ENCODE measurements at regions not wholly inside any gene's neighbourhood (a gene's known extent, or its start where the extent isn't known, plus 50 kb on each side); places are given as distances from the start of the nearest gene placed in this dataset.

DNA sequence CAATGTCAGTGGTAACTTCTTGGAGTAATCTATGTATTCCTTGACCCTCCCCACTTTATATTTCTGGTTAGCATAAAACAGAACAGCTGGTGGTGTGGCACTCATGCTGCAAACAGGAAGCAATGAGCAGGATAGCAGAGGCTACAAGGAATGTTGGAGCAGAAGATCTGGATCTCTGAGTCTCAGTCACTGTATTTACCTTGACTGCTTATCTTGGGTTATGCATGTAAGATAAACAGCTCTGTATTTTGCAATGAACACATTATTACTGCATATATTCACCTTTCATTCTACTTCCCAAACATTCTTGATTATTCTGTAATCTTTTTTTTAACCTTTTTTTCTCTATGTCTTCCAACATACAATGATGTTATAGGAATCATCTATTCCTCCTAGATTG, 977.9 kb upstream of the CNTNAP5 start:
- FAIRE-seq = no peak

DNA sequence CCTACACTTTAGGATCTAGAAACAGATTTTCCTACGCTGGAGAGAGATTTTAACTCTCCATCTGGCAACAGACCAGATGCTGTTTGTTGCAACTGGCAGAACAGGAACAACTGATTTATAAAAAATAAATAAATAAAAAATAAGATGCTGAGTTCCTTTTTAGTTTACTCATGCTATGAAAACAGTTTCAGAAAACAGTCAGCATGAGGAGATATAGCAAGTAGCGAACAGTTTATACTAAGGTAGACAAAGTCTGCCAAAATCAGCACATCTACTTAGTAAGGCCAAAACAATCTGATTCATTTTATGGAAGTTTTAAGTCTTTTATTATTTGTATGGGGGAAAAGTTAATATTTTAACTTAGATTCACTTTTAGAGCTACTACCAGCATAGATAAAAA, 974.0 kb upstream of the CNTNAP5 start:
- no peak for DNase-seq (ENCODE audit: extremely low spot score, insufficient read length, low read depth)
- FAIRE-seq = no peak

More for the DNA sequence above, 977.9 kb upstream of the CNTNAP5 start:
- no peak for DNase-seq (ENCODE audit: extremely low spot score, insufficient read length, low read depth)

DNA sequence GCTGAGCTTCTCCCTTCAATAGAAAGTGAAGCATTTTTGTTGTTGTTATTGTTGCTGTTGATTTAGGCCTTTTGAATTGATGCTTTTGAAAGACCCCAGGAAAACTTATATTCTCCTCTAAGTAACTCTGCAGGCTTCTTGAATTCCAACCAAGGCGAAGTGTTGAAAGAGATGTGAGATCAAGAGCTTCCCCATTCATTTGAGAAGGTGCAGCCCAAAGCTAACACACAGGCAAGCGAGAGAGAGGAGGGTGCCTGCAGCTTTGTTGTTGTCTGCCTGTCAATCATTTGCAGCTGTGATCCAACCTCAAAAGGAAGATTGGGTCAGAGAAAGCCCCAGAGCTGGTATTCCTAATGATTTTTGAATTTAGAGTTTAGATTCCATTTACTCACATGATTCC, 963.6 kb upstream of the CNTNAP5 start:
- DNase-seq (ENCODE audit: extremely low spot score, insufficient read length, low read depth) (no peak), FAIRE-seq (no peak)

DNA sequence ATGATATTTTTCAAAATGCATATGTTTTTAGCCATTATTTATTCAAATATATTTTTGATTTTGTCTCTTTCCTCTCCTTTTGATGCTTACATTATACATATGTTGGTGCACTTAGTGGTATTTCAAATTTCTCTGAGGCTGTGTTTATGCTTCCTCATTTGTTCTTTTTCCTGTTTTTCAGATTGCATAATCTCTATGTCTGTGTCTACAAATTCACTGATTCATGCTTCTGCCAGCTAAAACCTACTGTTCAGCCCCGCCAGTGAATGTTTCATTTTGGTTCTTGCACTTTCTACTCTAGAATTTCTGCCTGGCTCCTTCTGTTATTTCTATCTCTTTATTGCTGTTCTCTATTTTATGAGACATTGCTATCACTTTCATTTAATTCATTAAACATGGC, 951.7 kb upstream of the CNTNAP5 start:
- DNase-seq (ENCODE audit: extremely low spot score, insufficient read length, low read depth) (no peak), FAIRE-seq (no peak)

DNA sequence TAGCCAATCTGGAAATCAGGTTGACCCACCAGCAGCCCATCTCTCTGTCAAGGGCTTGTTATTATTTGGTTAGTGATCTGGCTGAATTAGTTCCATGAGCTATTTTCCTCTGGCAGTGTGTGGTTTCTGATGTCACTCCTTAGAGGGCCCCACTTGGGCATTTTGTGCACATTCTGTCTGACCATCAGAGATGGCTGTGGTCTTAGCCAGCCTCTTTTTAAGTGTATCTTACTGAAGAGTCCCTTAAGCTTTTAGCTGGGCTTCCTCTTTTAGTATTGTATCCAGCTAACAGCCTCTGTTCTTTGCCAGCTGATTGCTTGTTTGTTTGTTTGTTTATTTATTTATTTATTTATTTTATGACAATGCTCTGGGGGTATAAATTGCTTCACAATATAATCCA, 951.1 kb upstream of the CNTNAP5 start:
- DNase-seq (ENCODE audit: extremely low spot score, insufficient read length, low read depth) = no peak
- no peak for FAIRE-seq

DNA sequence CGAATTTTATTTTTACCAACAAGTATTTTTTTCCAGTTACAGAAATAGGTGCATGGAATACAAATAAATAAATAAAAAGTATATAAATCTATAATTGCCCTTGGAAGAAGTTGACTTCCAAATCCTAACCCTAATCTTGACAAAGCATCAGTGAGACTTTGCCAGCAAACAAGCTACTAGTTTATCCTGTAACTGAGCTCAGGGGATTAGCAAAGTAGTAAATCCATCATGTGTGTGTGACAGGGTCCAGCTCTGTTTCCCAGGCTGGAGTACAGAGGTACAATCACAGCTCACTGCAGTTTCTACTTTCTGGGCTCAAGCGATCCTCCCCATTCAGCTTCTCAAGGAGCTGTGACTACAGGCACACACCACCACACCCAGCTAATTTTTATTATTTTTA, 948.0 kb upstream of the CNTNAP5 start:
- FAIRE-seq = no peak
- DNase-seq (ENCODE audit: extremely low spot score, insufficient read length, low read depth) = no peak

DNA sequence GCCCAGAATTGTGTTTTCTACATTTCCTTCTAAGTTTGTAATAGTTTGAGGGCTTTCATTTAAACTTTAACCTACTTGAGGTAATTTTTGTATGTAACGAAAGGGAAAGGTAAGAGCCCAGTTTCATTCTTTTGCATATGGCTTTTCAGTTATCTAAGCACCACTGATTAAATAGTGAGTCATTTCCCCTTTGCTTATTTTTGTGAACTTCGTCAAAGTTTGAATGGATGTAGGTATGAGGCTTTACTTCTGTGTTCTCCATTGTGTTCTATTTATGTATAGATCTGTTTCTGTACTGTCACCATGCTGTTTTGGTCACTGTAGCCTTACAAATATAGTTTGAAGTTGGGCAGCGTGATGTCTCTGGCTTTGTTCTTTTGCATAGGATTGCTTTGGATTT, 944.8 kb upstream of the CNTNAP5 start:
- no peak for DNase-seq (ENCODE audit: extremely low spot score, insufficient read length, low read depth)
- FAIRE-seq = no peak

DNA sequence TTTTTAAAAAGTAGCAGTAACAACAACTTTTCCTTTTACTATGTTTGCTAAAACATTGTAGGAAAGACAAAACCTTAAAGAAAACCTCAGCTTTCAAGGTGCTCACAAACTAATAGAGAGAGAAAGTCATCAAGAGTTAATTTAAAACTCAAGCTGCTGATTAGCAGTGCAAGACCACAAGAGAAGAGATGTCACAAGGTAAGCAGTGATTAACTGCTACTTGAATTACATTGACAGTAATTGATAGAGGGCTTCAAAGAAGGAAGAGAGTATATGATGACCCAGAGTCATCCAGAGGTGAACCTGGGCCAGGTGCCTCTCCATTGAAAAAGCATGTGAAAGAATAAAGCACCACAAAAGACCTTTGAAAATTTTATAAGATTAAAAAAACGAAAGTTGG, 939.6 kb upstream of the CNTNAP5 start:
- no peak for DNase-seq (ENCODE audit: extremely low spot score, insufficient read length, low read depth)
- FAIRE-seq = no peak

DNA sequence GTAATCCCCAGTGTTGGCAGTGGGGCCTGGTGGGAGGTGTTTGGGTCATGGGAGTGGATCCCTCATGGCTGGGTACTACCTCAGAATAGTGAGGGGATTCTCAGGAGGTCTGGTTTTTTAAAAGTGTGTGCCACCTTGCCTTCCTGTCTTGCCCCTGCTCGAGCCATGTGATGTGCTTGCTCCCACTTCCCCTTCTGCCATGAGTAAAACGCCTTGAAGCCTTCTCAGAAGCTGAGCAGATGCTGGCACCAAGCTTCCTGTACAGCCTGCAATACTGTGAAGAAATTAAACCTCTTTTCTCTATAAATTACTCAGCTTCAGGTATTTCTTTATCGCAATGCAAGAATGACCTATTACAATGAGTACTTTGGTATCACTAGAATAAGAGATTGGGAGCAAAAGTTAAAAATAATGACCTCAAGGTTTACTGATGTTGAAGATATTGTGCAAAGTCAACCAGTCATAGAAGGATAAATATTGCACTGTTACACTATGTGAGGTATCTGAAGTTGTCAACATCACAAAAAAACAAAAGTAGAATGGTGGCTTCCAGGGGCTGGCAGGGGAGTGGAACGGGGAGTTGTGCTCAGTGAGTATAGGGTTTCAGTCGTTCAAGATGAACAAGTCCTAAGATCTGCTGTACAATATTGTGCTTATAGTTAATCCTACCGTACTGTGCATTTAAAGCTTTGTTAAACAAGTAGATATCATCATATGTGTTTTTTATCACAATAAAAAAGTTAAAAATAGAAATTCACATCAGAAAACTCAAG, 938.3 kb upstream of the CNTNAP5 start:
- FAIRE-seq (no peak), DNase-seq (ENCODE audit: extremely low spot score, insufficient read length, low read depth) (no peak)

DNA sequence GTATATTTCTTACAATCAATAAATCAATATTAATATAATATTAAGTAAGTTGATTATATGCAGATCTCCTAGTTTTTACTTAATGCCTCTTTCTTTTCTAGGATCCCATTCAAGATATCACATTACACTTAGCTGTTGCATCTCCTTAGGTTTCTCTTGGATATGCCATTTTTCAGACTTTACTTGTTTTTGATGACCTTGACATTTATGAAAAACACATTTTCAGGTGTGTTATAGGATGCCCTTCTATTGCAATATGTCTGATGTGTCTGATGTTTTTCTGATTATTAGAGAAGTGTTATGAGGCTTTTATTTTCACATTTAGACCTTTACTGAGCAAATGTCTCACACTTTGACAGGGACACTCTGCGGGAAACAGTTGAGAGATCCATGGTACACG, 933.6 kb upstream of the CNTNAP5 start:
- FAIRE-seq (no peak), DNase-seq (ENCODE audit: extremely low spot score, insufficient read length, low read depth) (no peak)

DNA sequence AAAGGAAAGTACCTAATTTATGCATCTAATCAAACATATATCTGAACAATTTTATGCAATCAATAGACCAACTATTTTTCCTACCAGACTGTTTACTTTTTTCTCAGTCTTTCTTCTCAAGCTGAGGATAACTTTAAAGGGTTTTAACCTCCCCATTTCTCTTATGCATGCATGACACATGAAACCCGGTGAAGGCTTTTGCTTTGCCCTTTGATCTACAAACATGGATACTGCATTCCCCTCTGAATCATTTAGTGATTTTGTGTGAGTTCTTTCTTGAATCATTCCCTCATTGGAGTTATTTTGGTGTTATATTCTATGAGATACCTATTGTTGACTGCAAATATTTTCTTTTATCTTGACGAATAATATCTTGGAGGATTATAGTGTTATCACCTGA, 931.9 kb upstream of the CNTNAP5 start:
- DNase-seq (ENCODE audit: extremely low spot score, insufficient read length, low read depth) (no peak), FAIRE-seq (no peak)

DNA sequence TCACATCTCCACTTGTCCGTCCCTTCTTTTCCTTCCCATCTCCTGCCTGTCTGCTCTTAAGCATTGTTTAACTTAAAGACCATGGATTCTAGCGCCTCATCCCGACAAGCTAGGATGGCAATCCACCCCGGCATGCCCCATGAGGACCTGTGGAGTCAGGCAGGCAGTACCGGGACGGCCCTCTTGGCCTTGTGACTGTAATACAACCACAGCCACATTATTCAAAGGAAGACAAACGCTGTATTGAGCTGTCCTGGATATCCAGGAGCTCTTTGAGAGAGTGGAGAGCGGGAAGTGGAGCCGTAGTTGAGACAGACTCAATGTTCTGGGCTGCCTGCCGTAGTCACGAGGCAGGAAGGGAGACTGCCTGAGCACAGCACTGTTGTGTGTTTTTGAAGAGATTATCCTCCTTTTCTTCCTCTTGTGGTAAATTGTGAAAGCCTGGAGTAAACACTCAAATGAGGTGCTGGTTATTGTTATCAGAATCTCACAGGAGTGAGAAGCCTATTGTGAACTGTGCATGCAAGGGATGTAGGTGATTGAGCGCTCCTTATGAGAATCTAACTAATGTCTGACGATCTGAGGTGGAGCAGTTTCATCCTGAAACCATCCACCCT, 929.8 kb upstream of the CNTNAP5 start:
- FAIRE-seq (no peak), DNase-seq (ENCODE audit: extremely low spot score, insufficient read length, low read depth) (no peak)

DNA sequence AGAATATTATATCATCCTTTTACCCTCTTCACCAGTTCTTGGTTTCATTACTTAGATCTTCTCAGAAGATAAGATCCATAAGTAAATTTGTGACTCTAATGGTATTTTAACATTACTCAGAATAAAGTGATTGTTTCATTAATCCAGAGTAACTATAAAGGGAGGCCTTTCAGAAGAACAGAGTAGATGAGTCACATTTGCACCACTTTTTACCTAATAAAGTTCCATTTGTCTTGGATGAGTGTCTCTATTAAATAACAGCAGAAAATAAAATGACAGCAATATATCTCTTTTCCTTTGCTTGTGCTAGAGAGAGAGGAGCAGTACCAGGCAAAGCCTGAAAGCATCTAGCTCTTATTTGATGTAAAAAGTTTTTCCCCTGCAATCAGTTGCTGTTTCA, 926.5 kb upstream of the CNTNAP5 start:
- no peak for DNase-seq (ENCODE audit: extremely low spot score, insufficient read length, low read depth)
- no peak for FAIRE-seq

DNA sequence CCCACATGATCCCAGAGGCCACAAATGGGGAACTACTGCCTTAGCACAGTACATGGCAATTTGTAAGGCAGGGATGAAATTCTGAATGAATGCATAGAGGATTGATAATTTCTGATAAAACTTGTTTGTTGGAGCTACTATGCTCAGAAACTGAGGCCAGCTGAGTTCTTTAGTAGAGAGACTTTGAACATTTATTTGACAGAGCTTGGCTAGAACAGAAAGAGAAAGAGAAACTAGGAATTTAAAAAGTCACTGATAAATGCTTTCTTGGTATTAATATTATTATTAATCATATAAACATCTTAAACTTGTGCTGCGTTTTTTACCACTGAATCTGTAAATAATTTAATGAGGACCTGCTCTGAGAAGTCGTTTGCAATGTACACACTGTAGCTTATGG, 923.7 kb upstream of the CNTNAP5 start:
- no peak for DNase-seq (ENCODE audit: extremely low spot score, insufficient read length, low read depth)
- FAIRE-seq = no peak

DNA sequence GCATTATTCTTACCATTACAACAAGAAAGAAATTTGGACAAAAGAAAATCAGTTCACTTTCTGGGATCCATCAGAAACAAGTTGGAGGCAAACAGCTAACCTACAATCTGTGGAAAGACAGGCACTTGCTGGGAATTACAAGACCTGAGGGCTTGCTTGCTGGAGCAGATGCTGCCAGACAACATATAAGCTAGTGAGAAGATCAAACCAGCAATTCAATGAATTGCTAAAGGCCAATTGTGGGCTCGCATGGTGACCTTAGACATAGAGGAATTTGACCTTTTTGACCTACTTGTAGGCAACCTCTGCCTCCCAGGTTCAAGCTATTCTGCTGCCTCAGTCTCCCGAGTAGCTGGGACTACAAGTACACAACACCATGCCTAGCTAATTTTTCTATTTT, 921.2 kb upstream of the CNTNAP5 start:
- no peak for FAIRE-seq

DNA sequence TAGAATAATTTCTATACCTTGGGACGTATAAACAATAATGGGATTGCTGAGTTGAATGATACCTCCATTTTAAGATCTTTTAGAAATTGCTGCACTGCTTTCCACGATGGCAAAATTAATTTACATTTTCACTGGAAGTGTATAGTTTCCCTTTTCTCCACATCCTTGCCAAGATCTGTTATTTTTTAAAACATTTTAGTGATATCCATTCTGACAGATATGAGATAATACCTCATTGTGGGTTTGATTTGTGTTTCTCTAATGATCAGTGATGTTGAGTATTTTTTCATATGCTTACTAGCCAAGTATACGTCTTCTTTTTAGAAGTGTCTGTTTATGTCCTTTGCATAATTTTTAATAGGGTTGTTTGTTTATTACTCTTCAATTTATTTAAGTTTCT, 908.5 kb upstream of the CNTNAP5 start:
- FAIRE-seq = no peak

More for the DNA sequence above, 921.2 kb upstream of the CNTNAP5 start:
- DNase-seq (ENCODE audit: extremely low spot score, insufficient read length, low read depth) = no peak

DNA sequence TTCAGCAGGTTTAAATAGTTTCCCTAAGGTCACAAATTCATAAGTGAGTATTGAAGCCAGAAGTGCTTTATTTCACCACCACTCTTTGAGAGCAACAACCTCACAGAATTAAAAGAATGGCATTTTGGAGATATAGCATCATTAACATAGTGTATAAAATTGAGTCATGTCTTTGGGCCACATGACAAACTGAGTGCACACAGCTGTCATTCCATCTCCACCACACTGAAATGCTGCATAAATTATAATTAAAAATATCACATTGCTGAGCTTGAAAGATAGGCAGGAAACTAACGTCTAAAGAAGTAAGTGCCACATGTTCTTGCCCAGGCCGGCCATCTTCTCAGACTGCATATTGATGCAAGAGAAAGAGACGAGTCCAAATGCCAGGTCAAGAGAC, 897.9 kb upstream of the CNTNAP5 start:
- DNase-seq (ENCODE audit: extremely low spot score, insufficient read length, low read depth) = no peak
- FAIRE-seq = no peak

More for the DNA sequence above, 908.5 kb upstream of the CNTNAP5 start:
- DNase-seq (ENCODE audit: extremely low spot score, insufficient read length, low read depth) = no peak

DNA sequence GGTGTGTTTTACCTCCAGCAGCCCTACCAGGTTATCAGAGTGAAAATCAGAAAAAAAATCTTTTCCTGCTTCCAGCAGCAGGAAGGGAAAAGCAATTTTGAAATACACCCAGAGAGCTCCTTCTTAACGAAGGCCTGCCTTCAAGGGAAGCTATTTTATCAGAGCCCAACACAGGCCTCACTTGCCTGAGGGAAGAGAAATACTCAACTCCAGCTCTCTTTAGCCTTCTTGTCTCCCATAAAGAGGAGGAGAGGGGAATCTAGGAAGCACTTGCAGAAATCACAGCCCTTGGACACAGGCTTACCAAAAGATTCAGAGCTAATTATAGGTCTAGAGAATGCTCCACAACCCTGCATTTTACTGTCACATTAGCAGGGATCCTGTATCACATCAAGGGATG, 896.1 kb upstream of the CNTNAP5 start:
- DNase-seq (ENCODE audit: extremely low spot score, insufficient read length, low read depth) (no peak), FAIRE-seq (no peak)

DNA sequence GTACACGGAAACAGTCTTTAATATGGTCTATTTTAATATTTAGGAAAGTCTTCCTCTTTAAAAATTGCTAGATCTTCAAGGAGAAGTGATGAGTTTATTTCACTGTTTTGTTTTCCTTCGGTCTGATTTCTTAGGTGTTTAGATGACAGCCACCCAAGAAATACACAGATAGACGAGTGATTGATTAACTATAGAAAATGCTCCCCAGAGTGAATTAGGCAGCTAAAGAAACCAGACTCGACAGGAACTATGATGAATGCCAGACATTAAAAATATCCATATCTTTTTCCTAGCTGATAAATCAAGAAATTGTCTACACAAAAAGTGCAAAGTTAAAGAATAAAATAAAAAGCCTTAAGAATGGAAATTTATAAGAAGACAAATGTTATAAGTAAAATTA, 888.7 kb upstream of the CNTNAP5 start:
- FAIRE-seq (no peak), DNase-seq (ENCODE audit: extremely low spot score, insufficient read length, low read depth) (no peak)

DNA sequence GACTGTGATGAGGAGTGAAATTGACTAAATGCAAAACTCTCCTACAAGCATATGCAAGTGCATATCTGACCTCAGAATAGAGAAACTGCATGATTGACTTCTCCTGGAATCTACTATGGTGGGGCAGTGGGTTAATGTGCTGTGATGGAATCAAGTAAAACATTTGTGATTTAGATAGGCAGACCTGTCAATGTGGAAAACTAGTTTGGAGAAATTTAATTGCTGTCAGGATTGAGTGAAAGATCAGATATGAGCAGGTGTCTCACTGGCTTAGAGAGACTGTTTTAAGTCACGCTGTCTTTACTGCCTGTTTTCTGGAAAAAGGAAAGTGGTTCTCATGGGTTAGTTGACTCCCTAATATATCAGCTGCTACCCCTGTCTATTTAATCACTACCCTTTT, 881.0 kb upstream of the CNTNAP5 start:
- no peak for DNase-seq (ENCODE audit: extremely low spot score, insufficient read length, low read depth)
- FAIRE-seq = no peak

DNA sequence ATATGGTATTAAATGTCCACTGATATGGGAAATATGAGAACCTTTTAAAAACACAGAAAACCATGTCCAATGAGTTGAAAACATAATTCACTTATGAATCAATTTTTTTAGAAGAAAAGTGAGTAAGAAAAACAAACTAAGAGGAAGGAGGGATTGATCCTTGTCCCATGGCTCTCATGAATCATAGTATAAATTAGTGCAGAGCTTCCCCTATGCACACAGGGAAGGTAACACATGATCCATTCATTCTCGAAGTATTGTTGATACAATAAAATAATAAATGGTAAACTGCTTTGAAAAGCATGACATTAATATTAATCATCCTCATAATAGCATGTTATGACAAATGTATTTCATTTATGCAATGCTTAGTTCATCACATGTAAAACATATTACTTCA, 872.0 kb upstream of the CNTNAP5 start:
- FAIRE-seq (no peak), DNase-seq (ENCODE audit: extremely low spot score, insufficient read length, low read depth) (no peak)

DNA sequence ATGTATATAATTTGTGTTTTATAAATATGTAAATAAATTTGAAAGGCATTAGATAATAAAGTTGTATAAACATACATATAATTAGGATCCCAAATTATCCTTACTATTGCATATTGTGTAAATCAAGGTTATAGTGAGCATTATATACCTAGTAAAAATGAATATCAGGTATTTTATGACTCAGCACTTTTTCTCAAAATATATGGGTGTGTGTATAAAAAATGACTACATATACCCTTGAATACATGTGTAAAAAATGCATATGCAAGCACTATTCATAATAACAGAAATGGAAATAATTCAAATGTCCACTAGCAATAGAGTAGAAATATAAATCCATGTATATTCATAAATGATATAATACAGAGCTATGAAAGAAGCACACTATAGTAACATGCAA, 870.9 kb upstream of the CNTNAP5 start:
- DNase-seq (ENCODE audit: extremely low spot score, insufficient read length, low read depth) = no peak
- no peak for FAIRE-seq

Measured in GM18507 (cell line).